Brain microvascular endothelial cell (primary cell): ENCODE measurements at regions not wholly inside any gene's neighbourhood (a gene's known extent, or its start where the extent isn't known, plus 50 kb on each side); places are given as distances from the start of the nearest gene placed in this dataset.
"Not testable (repeated sequence)": the region's sequence is repeated elsewhere in the genome, so short reads cannot be mapped to it uniquely, and the experiment has no call there.

ENCODE experiments used
- DNase-seq: peaks from one replicate; pipeline ENCODE4 v3.0.0-alpha.2; 2020
- H3K27ac ChIP-seq: fragments of 250-450 bp; sonication (Bioruptor Pico); 2 replicates; pipeline ENCODE4 v1.5.1; 2020; ENCODE audit warnings: mild to moderate bottlenecking, moderate library complexity
- H3K27me3 ChIP-seq: fragments of 250-450 bp; sonication (Bioruptor Pico); replicated peaks from 2 replicates; pipeline ENCODE4 v1.5.1; 2020; ENCODE audit warnings: mild to moderate bottlenecking
- H3K36me3 ChIP-seq: fragments of 250-450 bp; sonication (Bioruptor Pico); replicated peaks from 2 replicates; pipeline ENCODE4 v1.5.1; 2020; ENCODE audit warnings: mild to moderate bottlenecking
- H3K4me3 ChIP-seq: 2 replicates; pipeline ENCODE4 v1.5.1; 2011; ENCODE audit warnings: low read depth, mild to moderate bottlenecking, control low read depth, low read length, moderate library complexity
- CTCF ChIP-seq: IDR thresholded peaks from 2 replicates; pipeline ENCODE4 v1.5.1; 2011; ENCODE audit warnings: low read depth, mild to moderate bottlenecking, moderate library complexity, low read length, control low read depth, inconsistent platforms; ENCODE audit errors: missing control alignments
- in situ Hi-C: cut with HindIII; loops from 2 replicates; pipeline ENCODE4 v1.10.0; 2017; ENCODE audit warnings: low sequenced_read_pairs, low pct_ligation_motif_present

- in situ Hi-C loops = no loop called here
- no peaks in the 10 kb centered on the region for H3K27me3 ChIP-seq
- no peak for DNase-seq
- H3K27ac ChIP-seq = no peak overlapping the region
- H3K4me3 ChIP-seq = no peak overlapping the region
- no peaks in the 10 kb centered on the region for H3K36me3 ChIP-seq
- TF ChIP-seq CTCF = no peak
Measured at GRCh38 chr10:32187686-32188085, 131.5 kb upstream of the KIF5B start.

- in situ Hi-C loops, H3K4me3 ChIP-seq, DNase-seq, H3K27ac ChIP-seq, H3K27me3 ChIP-seq, H3K36me3 ChIP-seq: not testable (repeated sequence)
Measured at GRCh38 chr10:32183652-32184051, 127.4 kb upstream of the KIF5B start.

- Histone ChIP-seq H3K36me3 (no peaks in the 10 kb centered on the region), H3K4me3 (no peak overlapping the region), H3K27me3 (no peaks in the 10 kb centered on the region), H3K27ac (no peak overlapping the region)
- in situ Hi-C loops = no loop called here
- no peak for DNase-seq
- no peak for TF ChIP-seq CTCF
Measured at GRCh38 chr10:32182476-32182875, 126.3 kb upstream of the KIF5B start.

- Histone ChIP-seq H3K27ac (no peak overlapping the region), H3K27me3 (no peaks in the 10 kb centered on the region), H3K36me3 (no peaks in the 10 kb centered on the region), H3K4me3 (no peak overlapping the region)
- DNase-seq = no peak
- in situ Hi-C loops = no loop called here
- no peak for TF ChIP-seq CTCF
Measured at GRCh38 chr10:32180390-32181280, 124.4 kb upstream of the KIF5B start.

DNA sequence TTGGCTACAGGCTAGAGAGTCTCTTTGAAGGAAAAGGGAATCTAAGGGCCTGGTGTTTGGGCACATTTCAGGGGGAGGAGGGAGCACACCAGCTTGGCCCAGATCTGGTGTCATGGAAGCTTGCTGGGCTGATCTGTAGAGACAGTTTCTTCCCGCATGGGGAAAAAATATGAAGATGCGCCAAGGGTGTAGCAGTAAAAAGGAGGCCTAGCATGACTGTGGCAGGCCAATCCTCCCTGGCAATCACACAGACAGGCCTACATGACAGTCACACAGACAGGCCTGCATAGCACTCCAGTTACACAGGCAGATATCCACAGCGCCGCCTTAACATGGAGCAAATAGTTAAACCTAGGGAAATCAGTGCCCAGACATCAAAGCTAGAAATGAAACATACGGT is 123.6 kb upstream of the KIF5B start:
- no peaks in the 10 kb centered on the region for H3K36me3 ChIP-seq
- no peak for DNase-seq
- in situ Hi-C loops = no loop called here
- no peaks in the 10 kb centered on the region for H3K27me3 ChIP-seq
- no peak overlapping the region for H3K27ac ChIP-seq
- H3K4me3 ChIP-seq = no peak overlapping the region
- TF ChIP-seq CTCF = no peak

DNA sequence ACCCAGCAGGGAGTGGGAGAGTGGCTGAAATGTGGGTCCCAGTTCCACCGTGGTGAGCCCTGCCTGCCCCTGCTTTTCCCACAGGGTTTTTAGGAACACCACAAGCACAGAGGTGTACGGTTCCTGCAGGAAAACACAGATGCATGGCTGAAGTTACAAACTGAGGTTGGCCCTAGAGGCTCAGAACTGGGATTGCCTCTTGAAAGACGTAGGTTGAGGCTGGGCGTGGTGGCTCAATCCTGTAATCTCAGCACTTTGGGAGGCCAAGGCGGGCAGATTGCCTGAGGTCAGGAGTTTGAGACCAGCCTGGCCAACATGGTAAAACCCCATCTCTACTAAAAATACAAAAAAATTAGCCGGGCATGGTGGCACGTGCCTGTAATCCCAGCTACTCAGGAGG is 121.4 kb upstream of the KIF5B start:
- H3K27me3 ChIP-seq, H3K4me3 ChIP-seq, H3K27ac ChIP-seq, DNase-seq, in situ Hi-C loops, H3K36me3 ChIP-seq: not testable (repeated sequence)

- H3K36me3 ChIP-seq = no peaks in the 10 kb centered on the region
- H3K27ac ChIP-seq = no peak overlapping the region
- in situ Hi-C loops = no loop called here
- H3K27me3 ChIP-seq = no peaks in the 10 kb centered on the region
- TF ChIP-seq CTCF = no peak
- no peak for DNase-seq
- H3K4me3 ChIP-seq = no peak overlapping the region
Measured at GRCh38 chr10:32175629-32176028, 119.4 kb upstream of the KIF5B start.
